MCF 10A (cell line): ENCODE measurements at regions not wholly inside any gene's neighbourhood (a gene's known extent, or its start where the extent isn't known, plus 50 kb on each side); places are given as distances from the start of the nearest gene placed in this dataset.

Experiments used
- BruUV-seq: library from RNA; stranded (reverse); fragments of 400-500 nt; replicated peaks from 2 replicates; lab custom pipeline; 2021; lab: Mats Ljungman, UMichigan
- CTCF ChIA-PET: fragments of 300-600 bp; sonication (Branson Sonifier 250); formaldehyde crosslinking; extraction: SDS; loops from one replicate; lab custom pipeline; 2021; ENCODE audit warnings: antibody characterized with exemption, inconsistent platforms; lab: Yijun Ruan, JAX
- POLR2A ChIA-PET: fragments of 300-600, 350-650 bp; sonication (Branson Sonifier 250); formaldehyde crosslinking; extraction: SDS; loops from one replicate; lab custom pipeline; 2020; ENCODE audit warnings: antibody characterized with exemption, inconsistent platforms; lab: Yijun Ruan, JAX
- DNase-seq: peaks from one replicate; pipeline ENCODE4 v3.0.0-alpha.2; 2018; ENCODE audit not compliant: unreplicated experiment
- H3K27ac Mint-ChIP-seq: one replicate; pipeline ENCODE4 v1.8.0; 2022; ENCODE audit warnings: mild to moderate bottlenecking, low read depth, mixed read lengths; ENCODE audit not compliant: unreplicated experiment
- H3K27me3 Mint-ChIP-seq: one replicate; pipeline ENCODE4 v1.8.0; 2022; ENCODE audit warnings: mixed read lengths; ENCODE audit not compliant: insufficient read depth, unreplicated experiment
- H3K36me3 Mint-ChIP-seq: one replicate; pipeline ENCODE4 v1.8.0; 2022; ENCODE audit warnings: mild to moderate bottlenecking, moderate library complexity, mixed read lengths; ENCODE audit not compliant: insufficient read depth, unreplicated experiment
- H3K4me1 Mint-ChIP-seq: one replicate; pipeline ENCODE4 v1.8.0; 2022; ENCODE audit warnings: mixed read lengths; ENCODE audit not compliant: insufficient read depth, unreplicated experiment
- H3K4me3 Mint-ChIP-seq: one replicate; pipeline ENCODE4 v1.8.0; 2022; ENCODE audit warnings: mild to moderate bottlenecking, moderate library complexity, mixed read lengths; ENCODE audit not compliant: unreplicated experiment
- H3K9me3 Mint-ChIP-seq: one replicate; pipeline ENCODE4 v1.8.0; 2022; ENCODE audit warnings: mixed read lengths; ENCODE audit not compliant: unreplicated experiment
- CTCF ChIP-seq: fragments of 200-600 bp; IDR thresholded peaks from one replicate; pipeline ENCODE4 v1.8.0; 2022; ENCODE audit warnings: antibody characterized with exemption, mild to moderate bottlenecking; ENCODE audit not compliant: unreplicated experiment
- intact Hi-C: fragments of 100-400 bp; cut with micrococcal nuclease; formaldehyde crosslinking; loops from 2 replicates; pipeline ENCODE4 v1.14.1; 2022

DNA sequence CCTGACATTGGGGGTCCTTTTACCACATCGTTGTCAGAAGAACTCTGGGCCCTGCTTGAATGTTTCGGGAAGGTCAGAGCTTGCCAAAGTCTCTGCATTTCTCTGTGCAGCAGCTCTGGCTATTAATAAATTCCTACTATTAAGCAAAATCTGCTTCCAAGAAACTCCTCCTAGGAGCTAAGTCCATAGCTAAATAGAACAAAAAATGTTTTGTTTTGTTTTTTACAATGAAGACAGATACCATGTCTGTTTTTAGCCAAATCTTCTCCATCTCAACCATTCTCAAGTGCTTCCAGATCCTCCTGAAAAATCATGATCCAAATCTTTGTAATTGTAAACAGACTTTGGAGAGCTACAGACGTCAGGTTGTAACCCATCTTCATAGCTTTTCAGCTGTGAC, 161.6 kb downstream of the SPATA18 start:
- BruUV-seq = no TSS peak
- no peak overlapping the region for H3K4me3 Mint-ChIP-seq
- H3K4me1 Mint-ChIP-seq = no peaks in the 10 kb centered on the region
- TF ChIP-seq CTCF = no peak
- peaks cover 20% of the 10 kb centered on the region for H3K9me3 Mint-ChIP-seq
- ChIA-PET POLR2A (no interaction called here), CTCF (interaction anchor here (0.9 to 1.4 kb wide), 2 partner anchors 21 to 163 kb away, joined by 4 read pairs; no protein-coding TSS in a partner anchor)
- no peaks in the 10 kb centered on the region for H3K36me3 Mint-ChIP-seq
- DNase-seq = no peak
- no peaks in the 10 kb centered on the region for H3K27me3 Mint-ChIP-seq
- no peak overlapping the region for H3K27ac Mint-ChIP-seq
- intact Hi-C loops = no loop called here

DNA sequence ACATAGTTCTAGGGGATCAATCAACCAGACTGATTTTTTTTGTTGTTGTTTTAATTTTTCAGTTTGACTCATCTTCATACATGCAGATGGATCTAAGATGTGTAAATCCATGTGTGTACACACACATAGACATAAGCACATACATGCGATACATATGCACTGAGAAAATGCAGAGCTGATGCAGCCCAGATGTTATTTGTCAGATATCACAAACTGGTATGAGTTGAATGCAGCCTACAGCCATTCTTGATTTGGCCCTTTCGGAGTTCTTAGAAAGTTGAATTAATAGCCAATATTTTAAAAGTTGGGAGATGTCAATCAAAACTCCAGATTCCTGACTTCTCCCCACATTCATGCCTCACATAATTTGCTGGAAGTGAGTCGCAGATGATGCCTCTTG, 180.4 kb downstream of the SPATA18 start:
- BruUV-seq = no TSS peak
- intact Hi-C loops = loop anchor here (10.0 kb wide), 2 partner anchors 313 to 963 kb away; no protein-coding TSS in a partner anchor
- Mint-ChIP-seq H3K36me3 (no peaks in the 10 kb centered on the region), H3K27me3 (peaks cover 12% of the 10 kb centered on the region), H3K4me1 (no peaks in the 10 kb centered on the region), H3K9me3 (no peaks in the 10 kb centered on the region), H3K27ac (no peak overlapping the region), H3K4me3 (no peak overlapping the region)
- no peak for TF ChIP-seq CTCF
- ChIA-PET CTCF (interaction anchor here (0.6 to 6.9 kb wide), 2 partner anchors 751 to 785 kb away, joined by 4 to 47 read pairs; no protein-coding TSS in a partner anchor), POLR2A (no interaction called here)
- DNase-seq = no peak

- Mint-ChIP-seq H3K9me3 (no peaks in the 10 kb centered on the region), H3K36me3 (no peaks in the 10 kb centered on the region), H3K27me3 (peaks cover 12% of the 10 kb centered on the region), H3K4me3 (no peak overlapping the region), H3K4me1 (no peaks in the 10 kb centered on the region), H3K27ac (no peak overlapping the region)
- TF ChIP-seq CTCF = peak; percentile 69
- POLR2A ChIA-PET = interaction anchor here (0.6 to 1.6 kb wide), 2 partner anchors 311 to 557 kb away, joined by 3 to 4 read pairs; no protein-coding TSS in a partner anchor
- DNase-seq = peak; percentile 69
- CTCF ChIA-PET = interaction anchor here (0.6 to 6.9 kb wide), 29 partner anchors 10 to 1994 kb away, joined by 3 to 47 read pairs (median 4); partner anchors contain the start of gene PDGFRA
- no TSS peak for BruUV-seq
- intact Hi-C loops = loop anchor here (1.0 to 10.0 kb wide), 7 partner anchors 132 to 2000 kb away; no protein-coding TSS in a partner anchor
Measured at GRCh38 chr4:52234561-52235440, 183.7 kb downstream of the SPATA18 start.
